HCT116 (cell line): ENCODE measurements at regions not wholly inside any gene's neighbourhood (a gene's known extent, or its start where the extent isn't known, plus 50 kb on each side); places are given as distances from the start of the nearest gene placed in this dataset.

Experiments used
- ATAC-seq: fragments of 200-7000 bp; cut with Tn5 transposase; 2 replicates; pipeline ENCODE4 v1.9.1; 2020; ENCODE audit warnings: mild to moderate bottlenecking, moderate library complexity
- BruUV-seq: library from RNA; stranded (reverse); fragments of 400-500 nt; replicated peaks from 2 replicates; lab custom pipeline; 2021; lab: Mats Ljungman, UMichigan
- CTCF ChIA-PET: fragments of 300-600 bp; sonication (Branson Sonifier 250); formaldehyde crosslinking; loops from one replicate; lab custom pipeline; 2021; ENCODE audit warnings: antibody characterized with exemption; lab: Charles Lee
- POLR2A ChIA-PET: fragments of 300-600, 350-600 bp; sonication (Branson Sonifier 250); formaldehyde crosslinking; loops from one replicate; lab custom pipeline; 2021; ENCODE audit warnings: antibody characterized with exemption; lab: Charles Lee
- RAD21 ChIA-PET, 2 experiments: fragments of 300-600 bp; sonication (Branson Sonifier 250); formaldehyde crosslinking; loops; one replicate each; lab custom pipeline; 2023; ENCODE audit warnings: low total read pairs in 2 of 2; ENCODE audit not compliant: uncharacterized antibody in 2 of 2, unreplicated experiment in 2 of 2, low non-redundant PET in 1 of 2; lab: Charles Lee
- DNase-seq: peaks from one replicate; pipeline ENCODE4 v3.0.0-alpha.2; 2010; ENCODE audit warnings: low read depth, low spot score
- H2AFZ ChIP-seq: fragments of 200-600 bp; shearing (Covaris generic), sonication (generic); 2 replicates; pipeline ENCODE4 v1.6.1; 2017; ENCODE audit warnings: low read depth, mixed run types, mixed read lengths, antibody characterized with exemption, low read length; ENCODE audit not compliant: poor library complexity, severe bottlenecking
- H3K27ac ChIP-seq: 2 replicates; pipeline ENCODE4 v1.5.1; 2012; ENCODE audit warnings: low read depth, low read length
- H3K27me3 ChIP-seq: fragments of 200-600 bp; sonication (generic); 2 replicates; pipeline ENCODE4 v1.6.1; 2016; ENCODE audit warnings: mixed run types, low read length, mixed read lengths; ENCODE audit not compliant: insufficient read depth
- H3K36me3 ChIP-seq, 2 experiments: fragments of 200-500 bp in 1 of 2; fragments of 200-600 bp in 1 of 2; sonication (Bioruptor generic) in 1 of 2; sonication (generic) in 1 of 2; 2 replicates each; pipeline versions ENCODE4 v1.5.1 to v1.6.1; 2014 to 2016; ENCODE audit warnings: low read length in 2 of 2, inconsistent platforms in 1 of 2, mixed read lengths in 1 of 2, mixed run types in 1 of 2; ENCODE audit not compliant: insufficient read depth in 2 of 2, control insufficient read depth in 1 of 2
- H3K4me1 ChIP-seq, 2 experiments: fragments of 200-600 bp in 1 of 2; sonication (generic) in 1 of 2; 2 replicates each; pipeline versions ENCODE4 v1.5.1 to v1.6.1; 2012 to 2017; ENCODE audit warnings: low read length in 2 of 2, inconsistent platforms in 1 of 2, mild to moderate bottlenecking in 1 of 2, mixed read lengths in 1 of 2, mixed run types in 1 of 2, moderate library complexity in 1 of 2; ENCODE audit not compliant: insufficient read depth in 2 of 2, control insufficient read depth in 1 of 2
- H3K4me2 ChIP-seq: fragments of 200-600 bp; sonication (generic); 2 replicates; pipeline ENCODE4 v1.6.1; 2017; ENCODE audit warnings: mixed run types, low read length, mixed read lengths
- H3K4me3 ChIP-seq, 2 experiments: fragments of 200-600 bp in 1 of 2; sonication (generic) in 1 of 2; replicated peaks in 1 of 2; 2 replicates each; pipeline ENCODE4 v1.5.1; 2011 to 2016; ENCODE audit warnings: low read length in 2 of 2, control low read depth in 1 of 2, low read depth in 1 of 2, mild to moderate bottlenecking in 1 of 2, mixed read lengths in 1 of 2, mixed run types in 1 of 2
- H3K79me2 ChIP-seq: fragments of 200-600 bp; sonication (generic); 2 replicates; pipeline ENCODE4 v1.6.1; 2017; ENCODE audit warnings: mild to moderate bottlenecking, mixed run types, low read length, moderate library complexity, mixed read lengths; ENCODE audit not compliant: insufficient read depth
- H3K9ac ChIP-seq: fragments of 200-600 bp; sonication (generic); 2 replicates; pipeline ENCODE4 v1.6.1; 2016; ENCODE audit warnings: low read length, mixed read lengths
- H3K9me2 ChIP-seq: fragments of 200-600 bp; sonication (generic), shearing (Covaris generic); 2 replicates; pipeline ENCODE4 v1.6.1; 2017; ENCODE audit warnings: mixed run types, mild to moderate bottlenecking, moderate library complexity; ENCODE audit not compliant: insufficient read depth
- H3K9me3 ChIP-seq, 2 experiments: fragments of 200-500 bp in 1 of 2; fragments of 200-600 bp in 1 of 2; sonication (Bioruptor generic) in 1 of 2; sonication (generic) in 1 of 2; 2 replicates each; pipeline ENCODE4 v1.6.1; 2014 to 2017; ENCODE audit warnings: low read length in 2 of 2, mixed read lengths in 2 of 2, inconsistent platforms in 1 of 2, low read depth in 1 of 2, mild to moderate bottlenecking in 1 of 2, mixed run types in 1 of 2, moderate library complexity in 1 of 2; ENCODE audit not compliant: control insufficient read depth in 1 of 2, insufficient read depth in 1 of 2
- H4K20me1 ChIP-seq: fragments of 200-600 bp; sonication (generic), shearing (Covaris generic); 2 replicates; pipeline ENCODE4 v1.6.1; 2017; ENCODE audit warnings: mixed run types, mild to moderate bottlenecking, moderate library complexity; ENCODE audit not compliant: insufficient read depth
- CBX3 ChIP-seq: IDR thresholded peaks from 2 replicates; pipeline ENCODE4 v1.6.1; 2012; ENCODE audit warnings: low read depth
- EGR1 ChIP-seq: IDR thresholded peaks from 2 replicates; pipeline ENCODE4 v1.6.1; 2012; ENCODE audit warnings: low read depth
- EZH2 ChIP-seq: fragments of 200-600 bp; sonication (generic); IDR thresholded peaks from 2 replicates; pipeline ENCODE4 v1.6.1; 2017; ENCODE audit warnings: antibody characterized with exemption, mixed run types
- FOSL1 ChIP-seq: IDR thresholded peaks from 2 replicates; pipeline ENCODE4 v1.6.1; 2012; ENCODE audit warnings: low read depth
- JUND ChIP-seq: IDR thresholded peaks from 2 replicates; pipeline ENCODE4 v1.6.1; 2012
- POLR2A ChIP-seq: IDR thresholded peaks from 2 replicates; pipeline ENCODE4 v1.7.0; 2011; ENCODE audit warnings: borderline replicate concordance; ENCODE audit not compliant: insufficient read depth, insufficient read length; ENCODE audit errors: extremely low read depth
- SRF ChIP-seq: IDR thresholded peaks from 2 replicates; pipeline ENCODE4 v1.6.1; 2012; ENCODE audit warnings: low read depth
- ZNF274 ChIP-seq: fragments of 200-500 bp; sonication (Bioruptor generic); IDR thresholded peaks from 2 replicates; pipeline ENCODE4 v1.6.1; 2014; ENCODE audit warnings: mild to moderate bottlenecking, low read depth, low read length, inconsistent platforms
- intact Hi-C: fragments of 100-400 bp; cut with micrococcal nuclease; formaldehyde crosslinking; loops from 2 replicates; pipeline ENCODE4 v1.10.0; 2022
- TF ChIP-seq, protein P1 (sequence below): IDR thresholded peaks from 2 replicates; pipeline ENCODE4 v1.6.1; 2012
- TF ChIP-seq, protein P2 (sequence below): IDR thresholded peaks from 2 replicates; pipeline ENCODE4 v1.6.1; 2012; ENCODE audit warnings: low read depth

DNA sequence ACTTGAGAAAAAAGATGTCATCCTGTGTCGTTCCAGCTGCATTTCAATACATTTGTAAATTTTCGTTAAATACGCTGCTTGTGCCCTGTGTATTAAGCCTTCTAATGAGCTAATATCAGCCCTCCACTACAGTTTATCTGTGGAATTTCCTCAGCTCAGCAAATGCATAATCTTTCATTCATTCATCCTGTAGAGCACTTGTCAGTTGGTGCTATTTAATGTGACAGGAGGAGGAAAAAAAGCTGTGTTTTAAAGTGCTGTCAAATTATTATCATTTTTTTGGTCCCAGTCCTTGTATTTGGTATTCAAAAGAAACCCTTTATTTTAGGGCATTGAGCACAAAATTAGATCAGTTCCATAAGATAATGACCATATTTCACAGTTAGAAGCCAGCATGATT lies 184.7 kb downstream of the FAT3 start:
- Histone ChIP-seq H3K36me3 (no peaks in the 10 kb centered on the region), H3K27me3 (no peaks in the 10 kb centered on the region), H3K4me1 (no peaks in the 10 kb centered on the region), H3K9me3 (peaks cover 0 to 19% of the 10 kb centered on the region in 2 experiments; a peak in 2 of 4 replicates), H2AFZ (no peak overlapping the region), H3K4me2 (no peak overlapping the region), H3K27ac (no peak overlapping the region), H3K79me2 (no peaks in the 10 kb centered on the region), H3K4me3 (no peak overlapping the region), H4K20me1 (no peaks in the 10 kb centered on the region), H3K9me2 (no peaks in the 10 kb centered on the region), H3K9ac (no peak overlapping the region)
- ChIA-PET POLR2A (no interaction called here), RAD21 (no interaction called here), CTCF (no interaction called here)
- no peak for TF ChIP-seq FOSL1
- TF ChIP-seq ZNF274, result no peak
- no peak for TF ChIP-seq SRF
- no peak for TF ChIP-seq EZH2
- TF ChIP-seq, protein P1, sequence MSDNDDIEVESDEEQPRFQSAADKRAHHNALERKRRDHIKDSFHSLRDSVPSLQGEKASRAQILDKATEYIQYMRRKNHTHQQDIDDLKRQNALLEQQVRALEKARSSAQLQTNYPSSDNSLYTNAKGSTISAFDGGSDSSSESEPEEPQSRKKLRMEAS, result no peak
- TF ChIP-seq JUND, result no peak
- no peak for TF ChIP-seq POLR2A
- intact Hi-C loops, result no loop called here
- no TSS peak for BruUV-seq
- no peak for DNase-seq
- no peak for ATAC-seq

DNA sequence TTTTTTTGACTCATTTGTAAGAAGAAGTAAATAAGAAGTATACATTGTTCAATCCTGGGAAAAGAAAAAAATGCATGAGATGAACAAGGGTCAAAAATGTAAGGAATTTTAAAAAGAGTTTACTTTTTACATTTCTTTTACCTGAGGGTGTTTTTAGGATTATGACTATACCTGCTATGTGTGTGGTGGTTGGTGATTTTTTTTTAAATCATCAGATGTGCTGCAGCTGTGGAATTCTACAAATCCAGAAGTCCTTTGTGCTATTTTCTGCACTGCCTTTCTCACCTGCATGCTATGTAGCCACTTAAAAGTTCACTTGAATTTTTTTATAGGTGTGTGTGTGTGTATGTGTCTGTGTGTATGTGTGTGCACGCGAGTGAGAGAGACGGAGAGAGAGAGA lies 185.3 kb downstream of the FAT3 start:
- no peaks in the 10 kb centered on the region for H3K36me3 ChIP-seq
- ChIA-PET CTCF (no interaction called here), RAD21 (no interaction called here), POLR2A (no interaction called here)
- H3K27me3 ChIP-seq, result no peaks in the 10 kb centered on the region
- H3K9me2 ChIP-seq, result no peaks in the 10 kb centered on the region
- no peak for TF ChIP-seq EZH2
- TF ChIP-seq CBX3, result no peak
- TF ChIP-seq EGR1, result no peak
- TF ChIP-seq, protein P2, sequence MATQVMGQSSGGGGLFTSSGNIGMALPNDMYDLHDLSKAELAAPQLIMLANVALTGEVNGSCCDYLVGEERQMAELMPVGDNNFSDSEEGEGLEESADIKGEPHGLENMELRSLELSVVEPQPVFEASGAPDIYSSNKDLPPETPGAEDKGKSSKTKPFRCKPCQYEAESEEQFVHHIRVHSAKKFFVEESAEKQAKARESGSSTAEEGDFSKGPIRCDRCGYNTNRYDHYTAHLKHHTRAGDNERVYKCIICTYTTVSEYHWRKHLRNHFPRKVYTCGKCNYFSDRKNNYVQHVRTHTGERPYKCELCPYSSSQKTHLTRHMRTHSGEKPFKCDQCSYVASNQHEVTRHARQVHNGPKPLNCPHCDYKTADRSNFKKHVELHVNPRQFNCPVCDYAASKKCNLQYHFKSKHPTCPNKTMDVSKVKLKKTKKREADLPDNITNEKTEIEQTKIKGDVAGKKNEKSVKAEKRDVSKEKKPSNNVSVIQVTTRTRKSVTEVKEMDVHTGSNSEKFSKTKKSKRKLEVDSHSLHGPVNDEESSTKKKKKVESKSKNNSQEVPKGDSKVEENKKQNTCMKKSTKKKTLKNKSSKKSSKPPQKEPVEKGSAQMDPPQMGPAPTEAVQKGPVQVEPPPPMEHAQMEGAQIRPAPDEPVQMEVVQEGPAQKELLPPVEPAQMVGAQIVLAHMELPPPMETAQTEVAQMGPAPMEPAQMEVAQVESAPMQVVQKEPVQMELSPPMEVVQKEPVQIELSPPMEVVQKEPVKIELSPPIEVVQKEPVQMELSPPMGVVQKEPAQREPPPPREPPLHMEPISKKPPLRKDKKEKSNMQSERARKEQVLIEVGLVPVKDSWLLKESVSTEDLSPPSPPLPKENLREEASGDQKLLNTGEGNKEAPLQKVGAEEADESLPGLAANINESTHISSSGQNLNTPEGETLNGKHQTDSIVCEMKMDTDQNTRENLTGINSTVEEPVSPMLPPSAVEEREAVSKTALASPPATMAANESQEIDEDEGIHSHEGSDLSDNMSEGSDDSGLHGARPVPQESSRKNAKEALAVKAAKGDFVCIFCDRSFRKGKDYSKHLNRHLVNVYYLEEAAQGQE, result no peak
- BruUV-seq, result no TSS peak
- peaks cover 0 to 19% of the 10 kb centered on the region in 2 experiments; a peak in 2 of 4 replicates for H3K9me3 ChIP-seq
- H3K27ac ChIP-seq, result no peak overlapping the region
- no peaks in the 10 kb centered on the region for H3K79me2 ChIP-seq
- no peak overlapping the region for H3K4me2 ChIP-seq
- ATAC-seq, result no peak
- H3K9ac ChIP-seq, result no peak overlapping the region
- no peaks in the 10 kb centered on the region for H3K4me1 ChIP-seq
- intact Hi-C loops, result no loop called here
- no peaks in the 10 kb centered on the region for H4K20me1 ChIP-seq
- H3K4me3 ChIP-seq, result no peak overlapping the region
- no peak for DNase-seq
- no peak overlapping the region for H2AFZ ChIP-seq
